NCI-H345 treated with DMSO at 0.1 percent for 48 hours (cell line): ENCODE measurements at regions not wholly inside any gene's neighbourhood (a gene's known extent, or its start where the extent isn't known, plus 50 kb on each side); places are given as distances from the start of the nearest gene placed in this dataset.
"Not testable (repeated sequence)": the region's sequence is repeated elsewhere in the genome, so short reads cannot be mapped to it uniquely, and the experiment has no call there.

Experiments
- DNase-seq: peaks from one replicate; lab custom pipeline; 2025; ENCODE audit not compliant: unreplicated experiment; lab: John Stamatoyannopoulos, UW

- DNase-seq = no peak
Measured at GRCh38 chr13:63345835-63346234, 1930.2 kb upstream of the PCDH20 start.

GRCh38 chr13:63344711-63345110 lies 1929.1 kb upstream of the PCDH20 start:
- DNase-seq = no peak

DNA sequence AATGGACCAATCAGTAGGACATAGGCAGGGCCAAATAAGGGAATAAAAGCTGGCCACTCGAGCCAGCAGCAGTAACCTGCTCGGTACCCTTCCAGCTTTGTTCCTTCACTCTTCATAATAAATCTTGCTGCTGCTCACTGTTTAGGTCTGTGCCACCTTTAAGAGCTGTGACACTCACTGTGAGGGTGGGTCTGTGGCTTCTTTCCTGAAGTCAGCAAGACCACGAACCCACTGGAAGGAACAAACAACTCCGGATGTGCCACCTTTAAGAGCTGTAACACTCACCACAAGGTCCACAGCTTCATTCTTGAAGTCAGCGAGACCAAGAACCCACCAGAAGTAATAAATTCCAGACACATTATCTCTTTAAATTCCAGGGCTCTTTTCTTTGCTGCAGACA lies 1922.3 kb upstream of the PCDH20 start:
- no peak for DNase-seq

GRCh38 chr13:63337041-63337440 lies 1921.4 kb upstream of the PCDH20 start:
- no peak for DNase-seq

DNA sequence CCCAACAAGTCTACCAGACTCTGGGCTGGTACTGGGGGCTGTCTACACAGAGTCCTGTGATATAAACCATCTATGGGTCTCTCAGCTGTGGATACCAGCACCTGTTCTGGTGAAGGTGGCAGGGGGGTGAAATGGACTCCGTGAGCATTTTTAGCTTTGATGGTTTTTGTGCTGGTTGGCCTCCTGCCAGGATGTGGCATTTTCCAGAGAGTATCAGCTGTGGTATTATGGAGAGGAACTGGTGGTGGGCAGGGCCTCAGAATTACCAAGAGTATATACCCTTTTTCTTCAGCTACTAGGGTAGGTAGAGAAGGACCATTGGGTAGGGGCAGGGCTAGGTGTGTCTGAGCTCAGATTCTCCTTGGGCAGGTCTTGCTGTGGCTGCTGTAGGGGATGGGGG lies 1920.9 kb upstream of the PCDH20 start:
- no peak for DNase-seq

DNA sequence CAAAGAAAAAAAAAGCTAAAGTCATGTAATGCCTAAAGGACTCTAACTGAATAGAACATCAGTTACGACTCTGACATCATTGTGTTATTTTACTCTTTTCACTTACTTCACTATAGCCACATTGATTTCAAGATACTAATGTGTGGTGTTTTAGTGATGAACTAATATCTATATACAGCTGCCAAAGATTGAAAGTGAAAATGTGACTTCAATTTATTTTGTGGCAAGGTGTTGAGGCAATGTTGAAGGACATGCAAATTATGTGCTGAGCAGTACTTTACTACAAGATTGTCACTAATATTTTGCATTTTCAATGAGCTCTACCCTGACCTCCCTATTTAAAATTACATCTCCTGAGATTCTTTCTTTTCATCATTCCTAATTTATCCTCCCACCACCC lies 1911.9 kb upstream of the PCDH20 start:
- no peak for DNase-seq

- no peak for DNase-seq
Measured at GRCh38 chr13:63323441-63323840, 1907.8 kb upstream of the PCDH20 start.

- DNase-seq = no peak
Measured at GRCh38 chr13:63311587-63311986, 1895.9 kb upstream of the PCDH20 start.

DNA sequence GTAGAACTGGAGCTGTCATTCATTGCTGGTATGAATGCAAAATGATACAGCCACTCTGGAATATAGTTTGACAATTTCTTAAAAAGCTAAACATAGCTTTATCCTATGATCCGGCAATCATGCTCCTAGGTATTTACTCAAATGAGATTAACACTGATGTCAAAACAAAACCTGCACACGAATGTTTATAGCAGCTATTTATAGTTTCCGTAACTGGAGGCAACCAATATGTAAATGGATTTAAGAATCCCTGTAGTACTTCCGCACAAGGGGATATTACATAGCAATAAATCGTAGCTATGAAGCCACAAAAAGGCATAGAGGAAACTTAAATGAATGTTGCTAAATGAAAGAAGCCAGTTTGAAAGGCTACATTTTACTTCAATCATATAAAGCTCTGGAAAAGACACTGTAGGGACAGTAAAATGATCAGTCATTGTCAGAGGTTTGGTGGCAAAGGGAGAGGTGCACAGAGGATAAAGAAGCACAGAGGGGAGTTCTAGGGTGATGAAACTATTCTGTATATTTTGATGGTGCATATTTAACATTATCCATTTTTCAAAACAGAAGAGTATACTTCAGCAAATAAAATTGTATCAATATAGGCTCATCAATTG lies 1893.0 kb upstream of the PCDH20 start:
- DNase-seq = no peak

DNA sequence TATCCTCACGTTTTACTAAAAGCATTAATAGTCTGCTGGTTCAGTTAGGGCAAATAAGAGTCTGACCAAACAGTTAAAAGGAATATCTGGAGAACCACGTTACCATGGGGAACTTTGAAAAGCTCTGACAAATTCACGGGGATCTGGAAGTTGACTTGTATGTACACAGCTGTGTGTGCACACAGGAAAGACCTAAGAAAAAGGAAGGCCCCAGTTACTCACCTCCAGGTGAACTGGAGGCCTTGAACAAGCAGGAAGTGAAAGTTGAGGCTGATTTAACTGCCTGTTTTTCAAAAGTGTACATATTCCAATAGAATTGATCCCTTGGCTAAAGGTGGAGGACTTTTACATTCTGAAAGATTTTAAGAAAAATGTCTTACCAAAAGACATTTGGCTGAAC lies 1891.6 kb upstream of the PCDH20 start:
- DNase-seq = no peak

DNA sequence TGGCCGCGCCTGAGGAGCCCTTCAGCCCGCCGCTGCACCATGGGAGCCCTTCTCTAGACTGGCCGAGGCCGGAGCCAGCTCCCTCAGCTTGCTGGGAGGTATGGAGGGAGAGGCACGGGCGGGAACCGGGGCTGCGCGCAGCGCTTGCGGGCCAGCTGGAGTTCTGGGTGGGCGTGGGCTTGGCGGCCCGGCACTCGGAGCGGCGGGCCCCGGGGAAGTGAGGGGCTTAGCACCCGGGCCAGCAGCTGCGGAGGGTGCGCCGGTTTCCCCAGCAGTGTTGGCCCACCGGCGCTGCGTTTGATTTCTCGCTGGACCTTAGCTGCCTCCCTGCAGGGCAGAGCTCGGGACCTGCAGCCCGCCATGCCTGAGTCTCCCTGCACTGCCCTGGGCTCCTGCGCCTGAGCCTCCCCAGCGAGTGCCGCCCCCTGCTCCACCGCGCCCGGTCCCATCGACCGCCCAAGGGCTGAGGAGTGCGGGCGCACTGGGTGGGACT lies 1890.0 kb upstream of the PCDH20 start:
- DNase-seq = no peak

GRCh38 chr13:63304497-63304896 lies 1888.8 kb upstream of the PCDH20 start:
- DNase-seq = no peak

GRCh38 chr13:63299866-63300394 lies 1884.3 kb upstream of the PCDH20 start:
- DNase-seq = no peak

DNA sequence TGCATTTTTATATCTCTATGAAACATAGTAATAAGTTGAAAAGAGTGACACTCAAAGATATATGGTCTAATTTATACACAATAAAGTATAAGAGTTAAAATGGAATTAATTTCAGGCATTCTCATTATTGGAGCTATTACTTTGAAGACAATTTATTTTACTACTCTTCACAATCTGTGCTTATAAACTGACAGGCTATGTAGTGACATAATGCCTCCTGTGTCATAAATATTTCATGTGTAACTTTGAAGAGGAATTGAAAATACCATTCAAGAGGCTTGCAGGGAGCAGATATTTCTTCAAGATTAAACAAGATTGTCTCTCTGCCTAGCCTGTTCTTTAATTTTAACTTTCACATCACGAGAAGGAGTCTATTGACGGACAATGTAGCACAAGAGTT lies 1881.5 kb upstream of the PCDH20 start:
- no peak for DNase-seq

DNA sequence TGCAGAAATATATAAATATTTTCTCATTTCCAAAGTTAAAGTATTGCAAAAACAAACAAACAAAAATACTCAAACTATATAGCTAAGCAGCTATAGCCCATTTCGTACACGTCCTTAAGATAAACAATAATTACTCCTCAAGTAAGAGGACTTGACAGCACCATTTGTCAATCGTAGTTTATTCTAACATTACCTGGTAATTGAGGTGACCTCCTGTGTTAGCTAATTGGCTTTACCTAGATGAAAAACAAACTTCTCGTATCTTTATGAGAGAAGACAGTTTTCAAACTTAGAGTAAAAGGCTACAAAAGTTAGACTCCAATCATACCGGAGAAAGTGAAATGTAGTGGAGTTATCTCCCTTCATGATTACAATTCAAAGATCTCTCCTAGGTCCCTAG lies 1876.1 kb upstream of the PCDH20 start:
- DNase-seq = no peak

- DNase-seq = no peak
Measured at GRCh38 chr13:63288576-63288975, 1872.9 kb upstream of the PCDH20 start.

DNA sequence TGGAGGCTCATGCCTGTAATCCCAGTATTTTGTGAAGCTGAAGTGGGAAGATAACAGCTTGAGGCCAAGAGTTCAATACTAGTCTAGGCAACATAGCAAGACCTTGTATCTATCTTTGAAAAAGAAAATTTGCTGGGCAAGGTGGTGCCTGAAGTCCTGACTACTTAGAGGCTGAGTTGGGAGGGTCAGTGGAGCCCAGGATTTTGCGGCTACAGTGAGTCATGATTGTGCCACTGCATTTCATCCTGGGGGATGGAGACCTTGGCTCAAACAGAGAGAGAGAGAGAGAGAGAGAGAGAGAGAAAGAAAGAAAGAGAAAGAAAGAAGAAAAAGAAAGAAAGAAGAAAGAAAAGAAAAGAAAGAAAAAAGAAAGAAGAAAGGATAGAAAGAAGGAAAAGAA lies 1872.3 kb upstream of the PCDH20 start:
- DNase-seq = no peak

DNA sequence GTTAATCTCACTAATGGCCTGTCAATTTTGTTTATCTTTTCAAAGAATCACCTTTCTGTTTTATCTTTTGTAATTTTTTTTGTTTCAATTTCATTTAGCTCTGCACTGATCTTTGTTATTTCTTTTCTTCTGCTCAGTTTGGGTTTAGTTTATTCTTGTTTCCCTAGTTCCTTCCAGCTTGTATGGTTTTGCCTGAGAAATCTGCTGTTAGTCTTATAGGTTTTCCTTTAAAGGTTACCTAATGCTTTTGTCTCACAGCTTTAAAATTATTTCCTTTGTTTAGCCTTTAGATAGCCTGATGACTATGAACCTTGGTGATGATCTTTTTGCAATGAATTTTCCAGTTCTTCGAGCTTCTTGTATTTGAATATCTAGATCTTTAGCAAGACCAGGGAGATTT lies 1869.8 kb upstream of the PCDH20 start:
- no peak for DNase-seq

- no peak for DNase-seq
Measured at GRCh38 chr13:63279136-63279535, 1863.5 kb upstream of the PCDH20 start.

GRCh38 chr13:63274772-63275171 lies 1859.1 kb upstream of the PCDH20 start:
- no peak for DNase-seq

GRCh38 chr13:63249411-63250187 lies 1834.0 kb upstream of the PCDH20 start:
- DNase-seq = no peak

- not testable (repeated sequence) for DNase-seq
Measured at GRCh38 chr13:63236667-63237396, 1821.2 kb upstream of the PCDH20 start.
